GM12864 (cell line): ENCODE measurements at regions not wholly inside any gene's neighbourhood (a gene's known extent, or its start where the extent isn't known, plus 50 kb on each side); places are given as distances from the start of the nearest gene placed in this dataset.
"Not testable (repeated sequence)": the region's sequence is repeated elsewhere in the genome, so short reads cannot be mapped to it uniquely, and the experiment has no call there.

Source experiments
- DNase-seq: peaks from one replicate; pipeline ENCODE4 v3.0.0-alpha.2; 2011; ENCODE audit warnings: low read depth
- H3K4me3 ChIP-seq: 2 replicates; pipeline ENCODE4 v1.5.1; 2011; ENCODE audit warnings: mild to moderate bottlenecking, low read depth, low read length, control low read depth
- CTCF ChIP-seq: IDR thresholded peaks from 2 replicates; pipeline ENCODE4 v1.5.1; 2011; ENCODE audit warnings: low read depth, mild to moderate bottlenecking, moderate library complexity, low read length, control low read depth, inconsistent platforms; ENCODE audit errors: missing control alignments

GRCh38 chr17:69669441-69670178 is 255.1 kb downstream of the MAP2K6 start:
- TF ChIP-seq CTCF = no peak
- H3K4me3 ChIP-seq = no peak overlapping the region
- no peak for DNase-seq

GRCh38 chr17:69672924-69673323 is 258.4 kb downstream of the MAP2K6 start:
- no peak overlapping the region for H3K4me3 ChIP-seq
- no peak for DNase-seq

GRCh38 chr17:69677130-69677529 is 262.6 kb downstream of the MAP2K6 start:
- TF ChIP-seq CTCF = no peak
- DNase-seq = no peak
- no peak overlapping the region for H3K4me3 ChIP-seq

More at GRCh38 chr17:69672924-69673323, 258.4 kb downstream of the MAP2K6 start:
- no peak for TF ChIP-seq CTCF

GRCh38 chr17:69678206-69678605 is 263.7 kb downstream of the MAP2K6 start:
- H3K4me3 ChIP-seq = no peak overlapping the region
- no peak for DNase-seq
- no peak for TF ChIP-seq CTCF

GRCh38 chr17:69679829-69680228 is 265.3 kb downstream of the MAP2K6 start:
- no peak for DNase-seq
- H3K4me3 ChIP-seq = no peak overlapping the region
- no peak for TF ChIP-seq CTCF

GRCh38 chr17:69684251-69684650 is 269.8 kb downstream of the MAP2K6 start:
- no peak for TF ChIP-seq CTCF
- no peak for DNase-seq
- H3K4me3 ChIP-seq = no peak overlapping the region

- not testable (repeated sequence) for DNase-seq, H3K4me3 ChIP-seq
Measured at GRCh38 chr17:69685150-69685549, 270.7 kb downstream of the MAP2K6 start.
